Gastroesophageal sphincter (tissue), 3 donors: ENCODE measurements at regions not wholly inside any gene's neighbourhood (a gene's known extent, or its start where the extent isn't known, plus 50 kb on each side); places are given as distances from the start of the nearest gene placed in this dataset.

Source experiments
- CTCF ChIP-seq, 4 experiments: fragments of 200-600 bp in 2 of 4; fragments of 450-650 bp in 2 of 4; sonication (generic) in 1 of 4; IDR thresholded peaks; one replicate each; pipeline ENCODE4 v1.5.1; 2017 to 2019; ENCODE audit warnings: antibody characterized with exemption in 4 of 4, mild to moderate bottlenecking in 2 of 4, moderate library complexity in 2 of 4
- EP300 ChIP-seq: sonication (generic); formaldehyde crosslinking; IDR thresholded peaks from one replicate; pipeline ENCODE4 v1.6.1; 2017; ENCODE audit warnings: antibody characterized with exemption, mild to moderate bottlenecking
- POLR2A ChIP-seq, 2 donors: fragments of 450-650 bp; IDR thresholded peaks; one replicate each; pipeline ENCODE4 v1.6.1; 2017; ENCODE audit warnings: antibody characterized with exemption in 2 of 2, mild to moderate bottlenecking in 2 of 2, moderate library complexity in 1 of 2
- POLR2AphosphoS5 ChIP-seq: sonication (generic); formaldehyde crosslinking; IDR thresholded peaks from one replicate; pipeline ENCODE4 v1.6.1; 2017; ENCODE audit warnings: antibody characterized with exemption

- TF ChIP-seq CTCF (IDR thresholded peaks at IDR 0.05) (no peak), POLR2AphosphoS5 (no peak), POLR2A (IDR thresholded peaks at IDR 0.05) (no peak), EP300 (no peak)
These were observed 139.9 kb upstream of the ZNF438 start for GRCh38 chr10:31171402-31172083.
